HG02970 (cell line): ENCODE measurements at regions not wholly inside any gene's neighbourhood (a gene's known extent, or its start where the extent isn't known, plus 50 kb on each side); places are given as distances from the start of the nearest gene placed in this dataset.

Source experiments
- ATAC-seq: cut with Tn5 transposase; IDR thresholded peaks from one replicate; pipeline ENCODE4 v1.9.1; 2021; ENCODE audit warnings: mild to moderate bottlenecking, moderate library complexity, moderate number of reproducible peaks; ENCODE audit not compliant: unreplicated experiment, low FRiP score

DNA sequence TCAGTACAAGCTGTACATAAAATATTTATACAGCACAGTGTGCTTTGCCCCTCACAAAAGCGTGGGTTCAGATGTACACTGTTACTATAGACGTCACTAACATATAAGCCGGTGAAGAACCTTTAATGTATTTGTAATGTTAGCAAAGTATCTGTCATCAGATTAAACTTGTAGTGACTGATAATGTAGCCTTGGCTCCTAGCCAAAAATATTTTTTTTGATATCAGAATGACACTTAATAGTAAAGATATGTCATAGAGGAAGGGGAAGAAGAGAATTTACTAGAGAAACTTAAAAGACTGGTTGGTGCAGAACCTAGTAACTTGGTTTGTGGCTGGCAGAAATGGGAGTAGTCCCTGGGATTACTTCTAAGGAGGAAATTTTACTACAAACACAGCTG is 258.7 kb upstream of the DMRT1 start:
- no peak for ATAC-seq

DNA sequence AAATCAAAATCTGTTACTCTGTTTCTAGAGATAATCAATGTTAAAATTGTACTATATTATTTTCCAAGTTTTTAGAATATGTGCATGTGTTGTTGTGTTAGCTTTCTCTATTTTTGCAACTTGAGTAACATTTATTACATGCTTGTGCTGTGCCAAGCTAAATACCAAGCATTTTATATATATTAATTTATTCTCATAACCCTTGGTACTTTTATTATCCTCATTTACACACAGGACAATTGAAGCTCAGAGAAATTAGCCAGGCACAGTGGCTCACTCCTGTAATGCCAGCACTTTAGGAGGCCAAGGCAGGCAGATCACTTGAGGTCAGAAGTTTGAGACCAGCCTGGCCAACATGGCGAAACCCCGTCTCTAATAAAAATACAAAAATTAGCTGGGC is 254.0 kb upstream of the DMRT1 start:
- ATAC-seq = no peak

DNA sequence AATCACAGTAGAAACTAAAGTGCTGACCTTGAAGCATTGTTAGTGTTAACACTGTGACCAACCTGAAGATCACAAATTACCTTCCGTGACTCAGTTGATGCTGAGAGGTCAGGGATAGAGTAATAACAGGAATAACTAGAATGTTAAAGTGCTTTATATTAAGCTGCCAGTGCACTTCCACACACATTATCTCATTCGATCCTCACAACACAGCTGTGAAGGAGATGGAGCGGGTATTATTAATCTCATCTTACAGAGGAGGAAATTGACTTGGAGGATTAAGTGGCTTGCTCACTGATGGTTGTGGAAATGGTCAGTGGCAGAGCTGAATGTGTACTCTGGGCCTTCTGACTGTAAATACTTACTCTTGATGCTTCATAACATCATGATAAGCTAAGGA is 252.5 kb upstream of the DMRT1 start:
- ATAC-seq = no peak

DNA sequence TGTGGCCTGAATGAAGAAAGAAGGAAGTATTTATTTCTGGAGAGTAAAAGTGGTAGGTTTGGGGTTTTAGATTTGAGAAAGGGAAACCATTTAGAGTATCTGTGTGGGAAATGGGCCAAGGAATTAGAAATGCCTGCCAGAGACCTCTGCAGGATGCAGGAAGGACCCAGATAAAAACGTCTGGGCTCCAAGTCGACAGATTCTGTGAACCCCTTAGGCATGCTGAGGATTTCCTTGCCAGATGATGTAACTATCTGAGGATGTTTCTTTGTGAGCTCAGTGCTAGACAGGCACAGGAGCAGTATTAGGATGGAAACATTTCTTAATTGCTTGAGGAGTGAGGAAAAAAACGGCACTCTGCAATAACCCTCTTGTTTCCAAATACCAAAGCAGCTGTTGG is 251.8 kb upstream of the DMRT1 start:
- no peak for ATAC-seq

DNA sequence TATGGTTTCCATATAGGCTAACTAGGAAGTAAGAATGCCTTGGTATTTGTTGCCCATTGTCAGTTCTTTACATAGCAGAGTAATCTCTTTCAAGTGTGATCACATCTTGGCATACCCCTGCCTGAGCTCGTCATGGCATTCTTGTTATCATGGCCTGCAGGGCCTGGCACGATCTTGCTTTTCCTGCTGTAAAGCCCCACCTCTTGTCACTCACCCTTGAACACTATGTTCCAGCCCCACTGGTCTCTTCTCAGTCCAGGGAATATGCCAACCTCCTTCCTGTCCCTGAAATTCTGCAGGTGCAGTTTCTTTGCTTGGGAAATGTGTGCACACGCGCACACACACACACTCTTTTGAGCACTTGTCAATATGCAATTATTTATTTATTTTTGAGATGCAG is 250.2 kb upstream of the DMRT1 start:
- no peak for ATAC-seq

DNA sequence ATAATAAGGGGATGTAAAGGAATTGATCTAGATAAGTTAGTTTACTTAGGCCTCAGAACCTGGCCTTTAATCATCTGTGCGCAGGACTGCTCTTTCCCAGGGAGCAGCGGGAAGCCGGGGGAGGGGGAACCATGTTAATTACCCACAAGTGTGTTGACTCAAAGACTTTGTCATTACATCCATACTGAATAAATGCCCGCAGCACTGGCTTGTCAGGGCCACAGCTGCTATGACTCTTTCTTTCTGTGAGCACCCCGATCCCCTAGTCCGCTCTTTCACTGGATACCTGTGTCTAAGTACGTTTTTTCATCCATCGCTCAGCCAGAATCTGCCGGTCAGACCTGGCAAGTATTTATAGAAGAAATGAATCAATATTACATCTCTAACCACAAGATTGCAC is 249.3 kb upstream of the DMRT1 start:
- ATAC-seq = no peak

DNA sequence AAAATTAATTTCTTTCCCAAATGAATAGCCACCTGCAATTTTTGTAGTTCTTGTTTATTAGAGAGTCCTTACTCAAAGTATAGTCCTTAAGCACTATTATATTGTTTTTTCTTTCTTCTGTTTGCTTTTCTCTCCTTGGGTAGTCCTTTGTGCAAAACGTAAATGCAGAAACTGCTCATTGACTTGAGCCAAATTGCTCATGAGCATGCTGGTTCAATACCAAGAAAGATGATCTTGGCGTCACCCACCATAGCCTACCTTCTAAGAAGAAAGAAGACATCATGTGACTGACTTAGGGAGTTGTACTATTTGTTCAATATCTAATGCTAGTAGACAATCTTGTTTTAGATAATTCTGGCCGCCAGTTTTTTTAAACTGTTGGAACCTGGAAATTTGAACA is 248.8 kb upstream of the DMRT1 start:
- ATAC-seq = no peak

DNA sequence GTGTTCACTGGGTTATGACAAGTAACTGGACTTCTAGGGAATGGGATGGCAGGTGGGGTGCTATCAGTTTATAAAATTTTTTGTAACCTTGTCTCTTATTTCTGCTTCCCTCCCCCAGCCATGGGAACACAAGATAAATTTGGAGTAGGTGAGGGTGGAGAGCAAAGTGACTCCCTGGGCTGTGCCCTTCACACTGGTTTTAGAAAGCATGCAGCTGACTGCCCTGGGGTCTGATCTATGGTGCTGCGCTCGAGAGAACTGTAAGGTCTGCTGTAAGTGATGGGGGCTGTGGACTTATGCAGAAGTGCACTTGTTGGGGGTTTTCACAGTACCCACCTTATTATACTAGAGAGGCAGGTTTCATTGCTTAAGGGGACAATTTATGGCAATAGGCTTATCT is 247.7 kb upstream of the DMRT1 start:
- no peak for ATAC-seq

DNA sequence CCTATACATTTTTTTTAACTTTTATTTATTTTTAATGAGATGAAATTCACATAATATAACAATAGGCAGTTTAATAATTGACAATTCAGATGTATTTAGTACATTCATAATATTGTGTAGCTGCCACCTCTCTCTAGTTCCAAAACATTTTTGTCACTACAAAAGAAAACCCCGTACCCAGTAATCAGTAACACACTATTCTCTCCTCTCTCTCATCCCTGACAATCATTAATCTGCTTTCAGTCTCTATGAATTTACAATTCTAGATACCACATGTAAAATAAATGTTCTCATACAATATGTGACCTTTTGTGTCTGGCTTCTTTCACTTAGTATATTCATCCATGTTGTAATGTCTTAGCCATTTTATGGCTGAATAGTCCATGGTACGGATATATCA is 244.8 kb upstream of the DMRT1 start:
- ATAC-seq = no peak

DNA sequence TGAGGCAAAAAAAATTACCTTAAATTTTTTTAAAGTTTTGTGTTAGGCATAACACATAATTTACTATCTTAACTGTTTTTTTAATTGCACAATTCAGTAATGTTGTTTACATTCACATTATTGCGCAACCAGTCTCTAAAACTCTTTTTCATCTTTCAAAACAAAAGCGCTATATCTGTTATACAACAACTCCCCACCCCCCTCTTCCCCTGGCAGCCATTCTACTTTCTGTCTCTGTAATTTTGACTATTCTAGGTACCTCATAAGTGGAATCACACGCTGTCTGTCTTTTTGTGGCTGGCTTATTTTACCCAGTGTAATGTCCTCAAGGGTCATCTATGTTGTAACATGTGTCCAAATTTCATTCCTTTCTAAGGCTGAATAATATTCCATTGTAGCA is 241.5 kb upstream of the DMRT1 start:
- ATAC-seq = no peak

DNA sequence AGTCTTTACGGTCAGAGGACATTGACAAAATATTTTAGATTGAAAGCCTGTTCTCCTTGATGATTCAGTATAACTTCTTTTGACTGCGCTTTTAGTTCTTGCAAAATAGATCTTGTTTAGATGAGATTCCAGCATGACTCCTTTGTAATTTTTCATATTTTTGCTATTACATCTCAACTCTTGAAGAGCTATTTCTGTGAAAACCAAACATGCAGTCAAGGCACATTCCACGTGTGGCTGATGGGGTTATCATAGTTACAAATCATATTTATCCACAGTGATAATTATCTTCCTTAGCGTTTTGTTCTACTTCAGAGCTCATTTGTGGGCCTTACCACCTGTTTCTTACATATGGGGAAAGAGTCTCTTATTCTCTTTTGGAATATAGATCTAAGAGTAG is 238.8 kb upstream of the DMRT1 start:
- no peak for ATAC-seq

DNA sequence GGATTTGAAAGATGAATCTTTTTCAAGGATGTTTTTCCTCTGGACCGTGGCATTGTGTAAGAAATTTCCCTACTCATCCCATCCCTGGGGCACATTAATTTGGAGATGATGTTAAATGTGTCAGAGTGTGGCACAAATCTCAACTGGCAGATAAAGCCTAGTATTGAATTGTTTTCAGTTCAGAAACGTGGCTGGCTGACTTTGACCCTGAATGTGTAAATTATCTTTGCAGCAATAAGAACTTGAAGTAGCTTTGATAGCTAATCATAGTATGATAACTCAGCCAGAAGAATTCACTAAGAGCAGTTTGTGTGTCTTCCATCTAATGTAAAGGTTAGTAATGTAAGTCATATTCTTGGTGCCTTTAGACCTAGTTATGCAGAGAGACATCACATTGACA is 238.4 kb upstream of the DMRT1 start:
- no peak for ATAC-seq

DNA sequence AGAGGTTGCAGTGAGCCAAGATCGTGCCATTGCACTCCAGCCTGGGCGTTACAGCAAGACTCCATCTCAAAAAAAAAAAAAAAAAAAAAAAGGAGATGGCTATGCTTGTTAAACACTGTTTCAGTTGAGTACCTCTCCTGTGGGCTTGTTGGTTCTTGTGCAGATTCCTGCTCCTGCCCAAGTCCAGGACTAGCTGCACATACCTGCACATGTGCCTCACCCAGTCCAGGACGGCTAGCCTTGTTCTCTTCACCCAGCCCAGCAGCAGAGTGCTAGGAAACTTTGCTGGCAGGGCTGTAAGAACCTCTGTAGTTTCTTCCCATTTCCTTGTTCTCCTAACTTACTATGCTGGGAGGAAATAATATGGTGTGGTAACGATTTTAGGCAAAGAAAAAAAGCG is 234.1 kb upstream of the DMRT1 start:
- ATAC-seq = no peak

DNA sequence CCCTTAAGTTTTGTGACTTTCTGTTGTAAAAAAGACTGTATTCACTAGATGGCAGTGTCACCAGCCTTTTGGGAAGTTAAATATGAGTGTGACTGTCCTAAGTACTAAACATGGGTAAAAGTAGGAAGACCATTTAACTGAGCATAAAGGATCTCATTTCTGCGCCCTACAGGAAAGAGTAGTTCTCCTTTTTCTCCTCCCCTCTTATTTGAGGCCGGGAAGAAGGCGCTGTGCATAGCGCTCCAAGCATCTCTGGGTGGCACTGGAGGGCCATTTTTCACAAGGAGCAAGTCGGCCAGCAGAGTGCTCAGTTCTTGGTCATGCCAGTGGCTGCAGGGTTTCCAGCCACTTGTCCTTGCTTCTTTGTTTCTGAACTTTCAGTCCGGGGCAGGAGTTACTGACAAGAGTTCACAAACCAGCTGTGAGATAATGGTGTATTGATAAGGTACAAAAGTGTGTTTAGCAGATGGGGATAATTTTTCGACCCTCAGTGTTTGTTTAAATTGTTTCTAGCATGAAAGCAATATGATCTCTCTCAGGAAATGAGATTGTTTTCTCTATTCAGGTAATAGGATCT is 227.6 kb upstream of the DMRT1 start:
- ATAC-seq = peak; percentile 77

DNA sequence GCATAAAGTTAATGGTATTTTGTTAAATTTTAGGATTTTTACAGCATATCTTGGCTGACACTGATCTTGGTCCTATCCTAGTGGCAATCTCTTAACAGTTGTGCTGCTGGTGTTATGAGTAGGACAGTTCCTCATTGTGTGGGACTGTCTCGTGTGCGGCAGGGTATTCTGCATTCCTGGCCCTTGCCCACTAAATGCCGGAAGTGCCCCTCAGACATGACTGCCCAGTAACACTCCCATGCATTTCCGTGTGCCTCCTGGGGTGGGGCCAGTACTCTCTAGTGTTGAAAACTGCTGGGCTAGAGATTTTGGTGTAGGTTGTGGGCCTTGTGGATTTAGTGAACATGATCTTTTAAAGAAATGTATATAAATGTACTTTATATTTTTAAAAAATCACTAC is 227.1 kb upstream of the DMRT1 start:
- ATAC-seq = no peak

DNA sequence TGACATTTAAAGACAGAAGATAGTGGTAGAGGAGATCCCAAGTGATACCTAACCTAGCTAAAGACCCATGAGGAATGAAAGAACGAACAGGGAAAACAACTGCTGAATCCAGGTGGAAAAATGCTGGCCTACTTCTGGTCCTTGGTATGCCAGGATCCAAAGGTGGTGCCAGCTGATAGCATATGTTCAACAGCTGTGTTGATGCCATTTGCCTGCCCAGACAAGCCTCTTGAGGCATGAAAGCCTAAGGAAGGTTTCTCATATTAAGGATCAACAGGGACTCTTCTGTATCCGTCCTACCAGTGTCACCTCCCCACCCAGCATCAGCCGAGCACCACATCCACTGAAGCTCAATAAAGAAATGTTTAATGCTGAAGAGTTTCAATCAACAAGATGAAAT is 225.7 kb upstream of the DMRT1 start:
- no peak for ATAC-seq

DNA sequence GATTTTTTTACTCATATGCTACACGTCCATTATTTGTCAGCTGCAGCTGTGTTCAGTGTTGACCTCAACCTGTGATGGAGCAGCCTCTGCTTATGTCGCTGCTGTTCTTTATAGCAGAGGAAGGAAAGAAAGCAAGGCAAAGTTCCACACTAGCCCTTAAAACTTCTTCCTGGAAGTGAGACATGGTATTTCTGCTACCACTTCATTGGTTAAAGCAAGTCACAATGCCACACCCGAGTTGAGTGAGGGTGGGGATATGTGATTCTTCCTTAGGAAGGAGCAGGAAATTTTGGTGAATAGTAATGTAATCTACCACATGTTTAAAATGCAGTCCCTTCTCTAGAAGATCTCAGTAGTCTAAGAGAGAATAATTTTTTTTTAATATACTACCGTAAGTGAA is 224.8 kb upstream of the DMRT1 start:
- no peak for ATAC-seq

DNA sequence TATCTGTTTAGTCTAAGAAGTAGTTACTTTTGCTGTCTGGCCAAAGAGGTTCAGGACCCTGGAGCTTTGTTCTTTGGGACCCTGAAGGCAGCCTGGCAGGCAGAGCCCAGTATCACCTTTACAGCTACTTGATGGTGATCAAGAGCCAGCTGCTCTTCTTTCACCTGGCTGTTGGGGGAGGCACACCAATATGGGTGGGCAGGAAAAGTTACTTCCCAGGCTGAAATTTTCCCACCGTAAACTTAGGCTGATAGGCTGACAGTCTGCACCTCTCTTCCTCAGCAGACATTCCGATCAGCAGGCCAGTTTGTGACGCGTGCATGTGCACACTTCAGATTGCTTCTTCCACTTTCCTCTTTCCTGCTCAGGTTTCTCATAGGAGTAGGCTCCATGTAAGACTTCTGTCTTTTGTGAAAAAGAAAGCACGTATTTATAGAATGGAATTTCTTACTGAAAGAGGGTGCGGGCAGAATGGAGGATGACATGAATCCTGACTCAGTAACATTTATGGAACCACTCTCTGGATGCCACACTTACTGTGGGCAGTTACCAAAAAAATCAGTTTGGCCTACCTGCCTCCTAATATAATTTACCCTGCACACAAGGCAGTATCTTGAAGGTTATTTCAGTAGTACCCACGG is 223.9 kb upstream of the DMRT1 start:
- ATAC-seq = no peak

DNA sequence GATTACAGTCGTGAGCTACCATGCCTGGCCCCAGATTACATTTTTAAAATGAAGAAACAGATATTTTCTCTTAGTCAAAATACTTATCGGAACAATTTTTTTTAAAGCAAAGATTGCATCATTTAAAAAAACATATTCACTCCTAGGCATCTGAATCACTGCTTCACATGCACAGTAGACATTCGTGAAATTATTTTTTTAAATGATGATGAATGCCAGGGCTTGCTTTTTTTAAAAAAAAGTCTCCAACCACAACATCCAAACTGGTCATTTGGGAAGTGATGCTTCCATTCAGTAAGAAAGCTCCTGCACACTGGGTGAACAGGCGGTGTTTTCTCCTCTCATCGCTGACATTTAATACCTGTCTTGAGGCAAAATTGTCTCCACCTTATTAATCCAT is 223.0 kb upstream of the DMRT1 start:
- no peak for ATAC-seq

DNA sequence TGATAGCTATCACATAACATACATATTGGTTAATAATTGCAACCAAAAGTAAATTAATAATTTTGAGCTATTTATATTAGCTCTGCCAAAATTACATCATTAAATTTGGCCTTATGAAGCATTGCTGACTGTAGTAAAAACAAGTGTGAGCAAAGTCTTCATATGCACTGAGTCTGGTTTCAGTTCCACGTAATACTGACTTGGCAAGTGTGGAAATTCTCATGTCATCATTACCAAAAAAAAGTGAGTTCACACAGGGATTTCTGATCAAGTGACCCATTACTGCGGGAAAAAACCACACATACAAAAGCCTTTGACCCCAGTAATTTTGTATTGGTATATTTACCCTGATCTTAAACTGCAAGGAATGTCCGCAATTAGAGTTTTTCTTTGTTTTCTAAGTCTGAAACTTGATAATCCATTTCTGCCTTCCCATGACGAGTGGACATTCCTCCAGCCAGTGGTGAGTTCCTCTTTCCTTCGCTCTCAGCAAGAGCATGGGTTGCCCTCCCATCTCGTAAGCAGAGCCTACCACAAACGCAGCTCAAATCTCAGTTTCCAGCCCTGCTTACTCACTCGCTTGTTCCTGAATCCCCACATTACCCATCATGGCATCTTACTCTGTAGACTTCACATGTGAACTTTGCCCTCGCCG is 220.2 kb upstream of the DMRT1 start:
- no peak for ATAC-seq

DNA sequence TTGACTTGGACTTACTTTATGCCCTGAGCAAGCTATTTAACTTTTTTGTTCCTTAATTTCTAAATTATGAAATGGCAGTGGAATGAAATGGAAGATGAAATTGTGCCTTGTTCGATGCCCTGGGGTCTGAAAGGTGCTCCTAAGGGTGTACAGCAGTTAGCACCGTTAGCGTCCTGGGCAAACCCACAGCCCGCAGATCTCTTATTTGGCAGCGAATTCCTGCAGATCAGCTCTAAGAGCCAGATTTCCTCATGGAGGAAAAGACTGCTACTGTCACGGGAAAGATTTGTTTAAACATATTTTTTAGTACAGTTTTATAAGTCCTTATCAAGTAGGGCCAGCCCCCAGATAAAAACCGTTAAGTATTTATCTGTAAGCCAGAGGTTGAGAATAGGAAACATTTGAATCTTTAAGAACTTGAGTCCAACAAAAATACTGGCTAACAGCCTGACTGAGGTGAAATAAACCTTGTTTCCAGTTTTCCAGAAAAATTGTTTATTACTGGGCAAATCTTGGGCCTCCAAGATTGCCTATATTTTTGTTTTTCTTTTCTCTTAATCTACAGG is 216.5 kb upstream of the DMRT1 start:
- ATAC-seq = no peak

DNA sequence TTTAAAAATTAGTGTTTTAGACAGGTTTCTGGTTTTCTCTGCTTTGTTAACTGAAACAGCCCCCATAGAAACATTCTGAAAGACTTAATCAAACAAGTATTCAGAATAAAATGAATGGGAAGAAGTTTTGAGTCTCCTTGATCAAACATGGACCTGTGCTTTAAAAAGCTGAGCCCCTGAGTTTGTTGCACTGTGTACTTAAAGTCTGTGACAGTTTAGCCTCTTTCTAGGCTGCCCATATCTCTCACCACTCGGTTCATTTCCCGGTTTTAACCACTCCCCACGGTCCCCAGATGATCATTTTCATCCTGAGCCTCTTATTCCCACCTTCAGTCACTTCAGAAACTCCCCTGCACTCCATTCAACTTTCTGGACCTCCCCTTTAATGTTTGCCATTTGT is 215.9 kb upstream of the DMRT1 start:
- no peak for ATAC-seq
